ENCODE measurements at regions not wholly inside any gene's neighbourhood (a gene's known extent, or its start where the extent isn't known, plus 50 kb on each side); places are given as distances from the start of the nearest gene placed in this dataset.
"Not testable (repeated sequence)": the region's sequence is repeated elsewhere in the genome, so short reads cannot be mapped to it uniquely, and the experiment has no call there.

GRCh38 chr10:29881811-29882210 lies 177.6 kb downstream of the JCAD start:
- DNase-seq (ENCODE audit: low spot score): no peak

- DNase-seq (ENCODE audit: low spot score): no peak
Observed at GRCh38 chr10:29881336-29881771, 178.0 kb downstream of the JCAD start.

- DNase-seq (ENCODE audit: low spot score): no peak
Observed at GRCh38 chr10:29880856-29881255, 178.5 kb downstream of the JCAD start.

- no peak for DNase-seq (ENCODE audit: low spot score)
Observed at GRCh38 chr10:29879862-29880261, 179.5 kb downstream of the JCAD start.

GRCh38 chr10:29878492-29878891 lies 180.9 kb downstream of the JCAD start:
- no peak for DNase-seq (ENCODE audit: low spot score)

GRCh38 chr10:29877793-29878491 lies 181.4 kb downstream of the JCAD start:
- DNase-seq (ENCODE audit: low spot score): no peak

- DNase-seq (ENCODE audit: low spot score): no peak
Observed at GRCh38 chr10:29876008-29876555, 183.3 kb downstream of the JCAD start.

GRCh38 chr10:29874606-29875269 lies 184.6 kb downstream of the JCAD start:
- no peak for DNase-seq (ENCODE audit: low spot score)

- peak; percentile 30 for DNase-seq (ENCODE audit: low spot score)
Observed at GRCh38 chr10:29873941-29874484, 185.4 kb downstream of the JCAD start.

GRCh38 chr10:29870522-29871044 lies 188.8 kb downstream of the JCAD start:
- no peak for DNase-seq (ENCODE audit: low spot score)

- DNase-seq (ENCODE audit: low spot score): no peak
Observed at GRCh38 chr10:29869593-29869992, 189.8 kb downstream of the JCAD start.

GRCh38 chr10:29866356-29866755 lies 193.0 kb downstream of the JCAD start:
- DNase-seq (ENCODE audit: low spot score): no peak

GRCh38 chr10:29865700-29866355 lies 193.6 kb downstream of the JCAD start:
- peak; percentile 57 for DNase-seq (ENCODE audit: low spot score)

- DNase-seq (ENCODE audit: low spot score): peak; percentile 91
Observed at GRCh38 chr10:29862923-29863614, 196.3 kb downstream of the JCAD start.

GRCh38 chr10:29861811-29862505 lies 197.4 kb downstream of the JCAD start:
- DNase-seq (ENCODE audit: low spot score): peak; percentile 61

GRCh38 chr10:29861231-29861630 lies 198.2 kb downstream of the JCAD start:
- not testable (repeated sequence) for DNase-seq (ENCODE audit: low spot score)

- DNase-seq (ENCODE audit: low spot score): peak; percentile 86
Observed at GRCh38 chr10:29860166-29860565, 199.2 kb downstream of the JCAD start.

GRCh38 chr10:29859521-29860130 lies 199.8 kb downstream of the JCAD start:
- peak; percentile 39 for DNase-seq (ENCODE audit: low spot score)

- no peak for DNase-seq (ENCODE audit: low spot score)
Observed at GRCh38 chr10:29858702-29859267, 200.6 kb downstream of the JCAD start.

Measured in A172 (cell line).